ENCODE measurements at regions not wholly inside any gene's neighbourhood (a gene's known extent, or its start where the extent isn't known, plus 50 kb on each side); places are given as distances from the start of the nearest gene placed in this dataset.
"Not testable (repeated sequence)": the region's sequence is repeated elsewhere in the genome, so short reads cannot be mapped to it uniquely, and the experiment has no call there.

- DNase-seq (ENCODE audit: low spot score): no peak
These were observed 575.6 kb downstream of the KIF20B start for GRCh38 chr10:90276894-90277475.

GRCh38 chr10:90286406-90286805 lies 571.4 kb downstream of the HTR7 start:
- DNase-seq (ENCODE audit: low spot score): no peak

GRCh38 chr10:90286941-90287340 lies 570.9 kb downstream of the HTR7 start:
- no peak for DNase-seq (ENCODE audit: low spot score)

GRCh38 chr10:90288391-90288933 lies 569.4 kb downstream of the HTR7 start:
- no peak for DNase-seq (ENCODE audit: low spot score)

- DNase-seq (ENCODE audit: low spot score): no peak
These were observed 568.8 kb downstream of the HTR7 start for GRCh38 chr10:90289037-90289436.

GRCh38 chr10:90293616-90294015 lies 564.2 kb downstream of the HTR7 start:
- DNase-seq (ENCODE audit: low spot score): no peak

GRCh38 chr10:90294821-90295540 lies 562.9 kb downstream of the HTR7 start:
- not testable (repeated sequence) for DNase-seq (ENCODE audit: low spot score)

- DNase-seq (ENCODE audit: low spot score): not testable (repeated sequence)
These were observed 555.8 kb downstream of the HTR7 start for GRCh38 chr10:90302031-90302430.

GRCh38 chr10:90302758-90303481 lies 554.9 kb downstream of the HTR7 start:
- DNase-seq (ENCODE audit: low spot score): no peak

- no peak for DNase-seq (ENCODE audit: low spot score)
These were observed 553.3 kb downstream of the HTR7 start for GRCh38 chr10:90304533-90304932.

- no peak for DNase-seq (ENCODE audit: low spot score)
These were observed 551.7 kb downstream of the HTR7 start for GRCh38 chr10:90306187-90306586.

GRCh38 chr10:90308223-90308622 lies 549.6 kb downstream of the HTR7 start:
- no peak for DNase-seq (ENCODE audit: low spot score)

GRCh38 chr10:90313576-90314325 lies 544.1 kb downstream of the HTR7 start:
- no peak for DNase-seq (ENCODE audit: low spot score)

GRCh38 chr10:90314718-90315117 lies 543.1 kb downstream of the HTR7 start:
- DNase-seq (ENCODE audit: low spot score): no peak

- no peak for DNase-seq (ENCODE audit: low spot score)
These were observed 540.7 kb downstream of the HTR7 start for GRCh38 chr10:90317172-90317571.

GRCh38 chr10:90318659-90319058 lies 539.2 kb downstream of the HTR7 start:
- DNase-seq (ENCODE audit: low spot score): no peak

GRCh38 chr10:90319188-90319914 lies 538.5 kb downstream of the HTR7 start:
- no peak for DNase-seq (ENCODE audit: low spot score)

GRCh38 chr10:90321132-90321816 lies 536.6 kb downstream of the HTR7 start:
- no peak for DNase-seq (ENCODE audit: low spot score)

GRCh38 chr10:90326498-90327267 lies 531.2 kb downstream of the HTR7 start:
- DNase-seq (ENCODE audit: low spot score): no peak

GRCh38 chr10:90327611-90328010 lies 530.2 kb downstream of the HTR7 start:
- no peak for DNase-seq (ENCODE audit: low spot score)

Data from left forelimb (tissue), 1 donor.